H1 (cell line): ENCODE measurements at regions not wholly inside any gene's neighbourhood (a gene's known extent, or its start where the extent isn't known, plus 50 kb on each side); places are given as distances from the start of the nearest gene placed in this dataset.

Experiments
- CTCF ChIA-PET: fragments of 300-600 bp; sonication (Branson Sonifier 250); formaldehyde crosslinking; loops from one replicate; lab custom pipeline; 2021; ENCODE audit not compliant: partially characterized antibody; lab: Charles Lee
- POLR2A ChIA-PET: fragments of 300-600 bp; sonication (Branson Sonifier 250); formaldehyde crosslinking; loops from one replicate; lab custom pipeline; 2021; ENCODE audit warnings: inconsistent platforms; ENCODE audit not compliant: partially characterized antibody; lab: Charles Lee
- DNase-seq, 2 experiments: peaks; one replicate each; pipeline versions ENCODE4 v3.0.0 to v3.0.0-alpha.2; 2010 to 2022; ENCODE audit warnings: low spot score in 2 of 2, low read depth in 1 of 2, mixed read lengths in 1 of 2
- FAIRE-seq: peaks from 2 replicates; lab custom pipeline; 2011; peaks lifted over from hg19 to GRCh38; lab: Jason Lieb, UNC
- H2AFZ ChIP-seq: 2 replicates; pipeline ENCODE4 v1.8.1; 2012; ENCODE audit warnings: low read length, inconsistent platforms
- H2AK5ac ChIP-seq: 2 replicates; pipeline ENCODE4 v1.6.1; 2013; ENCODE audit warnings: low read depth, low read length
- H2BK120ac ChIP-seq: replicated peaks from 2 replicates; pipeline ENCODE3; 2013; ENCODE audit warnings: low read depth, low read length, inconsistent platforms
- H2BK12ac ChIP-seq: 2 replicates; pipeline ENCODE4 v1.6.1; 2013; ENCODE audit warnings: low read depth, low read length
- H2BK15ac ChIP-seq: 2 replicates; pipeline ENCODE4 v1.6.1; 2013; ENCODE audit warnings: low read length
- H2BK20ac ChIP-seq: 2 replicates; pipeline ENCODE4 v1.6.1; 2013; ENCODE audit warnings: low read length
- H2BK5ac ChIP-seq: 2 replicates; pipeline ENCODE4 v1.6.1; 2013; ENCODE audit warnings: low read depth, low read length
- H3K14ac ChIP-seq: 2 replicates; pipeline ENCODE4 v1.6.1; 2013; ENCODE audit warnings: inconsistent platforms; ENCODE audit not compliant: insufficient read length
- H3K18ac ChIP-seq: 2 replicates; pipeline ENCODE4 v1.6.1; 2013; ENCODE audit warnings: low read length; ENCODE audit errors: extremely low read depth
- H3K23ac ChIP-seq: 2 replicates; pipeline ENCODE4 v1.6.1; 2013; ENCODE audit warnings: inconsistent platforms; ENCODE audit not compliant: insufficient read length
- H3K23me2 ChIP-seq: 2 replicates; pipeline ENCODE4 v1.6.1; 2013; ENCODE audit warnings: low read depth, low read length
- H3K27ac ChIP-seq: 2 replicates; pipeline ENCODE4 v1.6.1; 2011; ENCODE audit warnings: low read depth, low read length, inconsistent platforms
- H3K27me3 ChIP-seq, 4 experiments: replicated peaks in 1 of 4; 1 replicate in 1 of 4; 2 replicates in 3 of 4; pipeline versions ENCODE4 v1.6.1 to v1.8.1; 2011 to 2013; ENCODE audit warnings: low read length in 3 of 4, mild to moderate bottlenecking in 3 of 4, inconsistent platforms in 2 of 4, mixed read lengths in 2 of 4, moderate library complexity in 1 of 4; ENCODE audit not compliant: control insufficient read depth in 3 of 4, insufficient read depth in 3 of 4; ENCODE audit errors: extremely low read depth in 1 of 4
- H3K36me3 ChIP-seq, 4 experiments: 2 replicates each; pipeline versions ENCODE4 v1.6.1 to v1.8.1; 2011 to 2013; ENCODE audit warnings: mild to moderate bottlenecking in 4 of 4, low read length in 3 of 4, moderate library complexity in 2 of 4, control low read depth in 1 of 4, inconsistent platforms in 1 of 4; ENCODE audit not compliant: insufficient read depth in 4 of 4, control insufficient read depth in 2 of 4
- H3K4ac ChIP-seq: replicated peaks from 2 replicates; pipeline ENCODE3; 2013; ENCODE audit warnings: low read length, low read depth, mixed read lengths, inconsistent platforms; ENCODE audit not compliant: insufficient read length
- H3K4me1 ChIP-seq, 4 experiments: replicated peaks in 1 of 4; 1 replicate in 1 of 4; 2 replicates in 3 of 4; pipeline versions ENCODE4 v1.6.1 to v1.8.1; 2011 to 2013; ENCODE audit warnings: low read length in 3 of 4, inconsistent platforms in 2 of 4, mixed read lengths in 1 of 4; ENCODE audit not compliant: insufficient read depth in 4 of 4, control insufficient read depth in 3 of 4
- H3K4me2 ChIP-seq, 2 experiments: 2 replicates each; pipeline versions ENCODE4 v1.6.1 to v1.8.1; 2011 to 2013; ENCODE audit warnings: low read depth in 2 of 2, low read length in 2 of 2, control low read depth in 1 of 2, inconsistent platforms in 1 of 2, mild to moderate bottlenecking in 1 of 2; ENCODE audit not compliant: insufficient read depth in 1 of 2
- H3K4me3 ChIP-seq, 4 experiments: fragments of 200-600, 300-600 bp in 1 of 4; sonication (generic), shearing (Covaris generic), sonication (Bioruptor Twin) in 1 of 4; 2 replicates each; pipeline versions ENCODE4 v1.5.1 to v1.8.1; 2011 to 2016; ENCODE audit warnings: low read length in 4 of 4, low read depth in 3 of 4, control low read depth in 2 of 4, inconsistent platforms in 2 of 4, mild to moderate bottlenecking in 2 of 4, mixed read lengths in 1 of 4, moderate library complexity in 1 of 4; ENCODE audit not compliant: insufficient read depth in 2 of 4; ENCODE audit errors: extremely low read depth in 1 of 4
- H3K56ac ChIP-seq: replicated peaks from 2 replicates; pipeline ENCODE3; 2013; ENCODE audit warnings: low read depth, mild to moderate bottlenecking, mixed read lengths, low read length, inconsistent platforms; ENCODE audit not compliant: insufficient read length
- H3K79me1 ChIP-seq: 2 replicates; pipeline ENCODE4 v1.6.1; 2013; ENCODE audit warnings: low read depth, low read length, control low read depth
- H3K79me2 ChIP-seq, 2 experiments: 2 replicates each; pipeline versions ENCODE4 v1.6.1 to v1.8.1; 2012 to 2013; ENCODE audit warnings: low read length in 2 of 2, mild to moderate bottlenecking in 2 of 2, inconsistent platforms in 1 of 2; ENCODE audit not compliant: insufficient read depth in 2 of 2, control insufficient read depth in 1 of 2
- H3K9ac ChIP-seq, 4 experiments: replicated peaks in 1 of 4; 1 replicate in 1 of 4; 2 replicates in 3 of 4; pipeline versions ENCODE4 v1.6.1 to v1.8.1; 2011 to 2013; ENCODE audit warnings: low read depth in 3 of 4, low read length in 3 of 4, control low read depth in 2 of 4, mild to moderate bottlenecking in 2 of 4, moderate library complexity in 2 of 4, inconsistent platforms in 1 of 4; ENCODE audit errors: extremely low read depth in 1 of 4
- H3K9me3 ChIP-seq, 2 experiments: 2 replicates each; pipeline versions ENCODE4 v1.6.1 to v1.8.1; 2012 to 2013; ENCODE audit warnings: mild to moderate bottlenecking in 2 of 2, moderate library complexity in 2 of 2, control low read depth in 1 of 2, inconsistent platforms in 1 of 2, low read depth in 1 of 2, low read length in 1 of 2, mixed read lengths in 1 of 2; ENCODE audit not compliant: insufficient read depth in 2 of 2
- H4K20me1 ChIP-seq, 2 experiments: replicated peaks in 1 of 2; 2 replicates each; pipeline versions ENCODE3 to v1.8.1; 2011 to 2013; ENCODE audit warnings: inconsistent platforms in 2 of 2, low read length in 2 of 2, mild to moderate bottlenecking in 1 of 2; ENCODE audit not compliant: insufficient read depth in 2 of 2, control insufficient read depth in 1 of 2
- H4K5ac ChIP-seq: 2 replicates; pipeline ENCODE4 v1.6.1; 2013; ENCODE audit warnings: low read length, low read depth, mixed read lengths, inconsistent platforms; ENCODE audit not compliant: insufficient read length
- H4K8ac ChIP-seq: 2 replicates; pipeline ENCODE4 v1.8.0; 2013; ENCODE audit warnings: mild to moderate bottlenecking, moderate library complexity, low read length, inconsistent platforms; ENCODE audit not compliant: insufficient read depth; ENCODE audit errors: extremely low read depth
- H4K91ac ChIP-seq: replicated peaks from 2 replicates; pipeline ENCODE3; 2013; ENCODE audit warnings: low read length, mixed read lengths, inconsistent platforms; ENCODE audit not compliant: insufficient read length
- ATF2 ChIP-seq: IDR thresholded peaks from 2 replicates; pipeline ENCODE4 v1.6.1; 2012; ENCODE audit warnings: low read length, inconsistent platforms
- CHD2 ChIP-seq: IDR thresholded peaks from 2 replicates; pipeline ENCODE4 v1.6.1; 2012; ENCODE audit warnings: low read length, improper control_type of control experiment
- CTBP2 ChIP-seq: IDR thresholded peaks from 2 replicates; pipeline ENCODE4 v1.7.0; 2011; ENCODE audit warnings: borderline replicate concordance, mild to moderate bottlenecking, moderate library complexity, mixed read lengths, low read length; ENCODE audit not compliant: insufficient read depth, insufficient read length
- FOSL1 ChIP-seq: IDR thresholded peaks from 2 replicates; pipeline ENCODE4 v1.6.1; 2011; ENCODE audit warnings: mild to moderate bottlenecking, low read depth, low read length, moderate library complexity; ENCODE audit not compliant: insufficient read depth
- NANOG ChIP-seq: IDR thresholded peaks from 2 replicates; pipeline ENCODE4 v1.6.1; 2011; ENCODE audit warnings: low read length, low read depth, mild to moderate bottlenecking, inconsistent platforms; ENCODE audit not compliant: insufficient read depth, poor library complexity, severe bottlenecking
- PHF8 ChIP-seq: fragments of 200-600 bp; sonication (generic); conservative IDR thresholded peaks from 2 replicates; pipeline ENCODE4 v1.7.1; 2012; ENCODE audit warnings: low read depth, mild to moderate bottlenecking, inconsistent platforms, low read length, moderate library complexity
- RAD21 ChIP-seq, 2 experiments: IDR thresholded peaks in 1 of 2; conservative IDR thresholded peaks in 1 of 2; 2 replicates each; pipeline ENCODE4 v1.6.1; 2011; ENCODE audit warnings: low read depth in 2 of 2, low read length in 2 of 2, improper control_type of control experiment in 1 of 2, inconsistent platforms in 1 of 2, mild to moderate bottlenecking in 1 of 2, moderate library complexity in 1 of 2
- SAP30 ChIP-seq: fragments of 300-600 bp; sonication (generic); IDR thresholded peaks from 2 replicates; pipeline ENCODE4 v1.7.1; 2012; ENCODE audit warnings: low read length, moderate library complexity, mild to moderate bottlenecking, inconsistent platforms; ENCODE audit not compliant: insufficient read depth, insufficient replicate concordance
- SIN3A ChIP-seq, 2 experiments: IDR thresholded peaks in 1 of 2; conservative IDR thresholded peaks in 1 of 2; 2 replicates each; pipeline ENCODE4 v1.6.1; 2011 to 2012; ENCODE audit warnings: low read length in 2 of 2, improper control_type of control experiment in 1 of 2, low read depth in 1 of 2, mild to moderate bottlenecking in 1 of 2
- SP2 ChIP-seq: IDR thresholded peaks from 2 replicates; pipeline ENCODE4 v1.6.1; 2012; ENCODE audit warnings: mild to moderate bottlenecking, low read length, inconsistent platforms
- SUZ12 ChIP-seq: fragments of 200-600 bp; sonication (generic); IDR thresholded peaks from 2 replicates; pipeline ENCODE4 v1.6.1; 2012; ENCODE audit warnings: mild to moderate bottlenecking, inconsistent platforms, low read length, moderate library complexity, mixed read lengths
- WGBS, 2 experiments: shearing (Covaris generic) in 1 of 2; methylation state at CpG; one replicate each; pipeline versions ENCODE4 v1.1.6 to v1.1.7; 2013 to 2015; ENCODE audit warnings: low lambda C conversion rate in 2 of 2, mixed read lengths in 2 of 2, inconsistent platforms in 1 of 2, low coverage in 1 of 2, missing lambda C conversion rate in 1 of 2; ENCODE audit not compliant: insufficient replicate concordance in 2 of 2, insufficient coverage in 1 of 2, insufficient read length in 1 of 2; ENCODE audit errors: extremely low coverage in 1 of 2, missing lambda C conversion rate in 1 of 2; 5-methylcytosine and 5-hydroxymethylcytosine counted together

- Histone ChIP-seq H3K14ac (no peak overlapping the region), H2BK5ac (no peak overlapping the region), H3K79me2 (no peaks in the 10 kb centered on the region), H2BK15ac (no peak overlapping the region), H3K23ac (no peak overlapping the region), H3K4me3 (no peak overlapping the region), H4K20me1 (no peaks in the 10 kb centered on the region), H2BK12ac (no peak overlapping the region), H4K91ac (no peak overlapping the region), H4K8ac (no peak overlapping the region), H3K9ac (no peak overlapping the region), H2AK5ac (no peak overlapping the region), H3K18ac (no peak overlapping the region), H2BK20ac (no peak overlapping the region), H4K5ac (no peak overlapping the region), H3K9me3 (peaks cover 32 to 35% of the 10 kb centered on the region in 2 experiments), H3K56ac (no peak overlapping the region), H3K4me2 (no peak overlapping the region), H2AFZ (no peak overlapping the region), H3K4ac (no peak overlapping the region), H2BK120ac (no peak overlapping the region), H3K4me1 (no peaks in the 10 kb centered on the region), H3K79me1 (no peaks in the 10 kb centered on the region), H3K23me2 (no peaks in the 10 kb centered on the region), H3K27ac (no peak overlapping the region), H3K27me3 (no peaks in the 10 kb centered on the region), H3K36me3 (no peaks in the 10 kb centered on the region; a peak in 1 of 8 replicates)
- ChIA-PET POLR2A (no interaction called here), CTCF (interaction anchor here (1.3 kb wide), 1 partner anchor 12 kb away, joined by 4 read pairs; no protein-coding TSS in a partner anchor)
- WGBS, 2 experiments = 91% methylated on average over 1 of the region's 1 CpG; no CpG with 5 or more reads in 1 of the 2 experiments
- FAIRE-seq (no peak), DNase-seq (no peak)
- no peak for TF ChIP-seq CHD2
- no peak for TF ChIP-seq SAP30
- TF ChIP-seq FOSL1 = no peak
- TF ChIP-seq RAD21 (IDR thresholded peaks at IDR 0.05 in 1 of 2, conservative IDR thresholded peaks at IDR 0.05 in 1 of 2; ENCODE audit: low read depth in 2 of 2, low read length in 2 of 2) = no peak
- TF ChIP-seq SIN3A (conservative IDR thresholded peaks at IDR 0.05 in 1 of 2, IDR thresholded peaks at IDR 0.05 in 1 of 2; ENCODE audit: low read depth in 1 of 2, low read length in 2 of 2) = no peak
- TF ChIP-seq SUZ12 = no peak
- TF ChIP-seq ATF2 = no peak
- no peak for TF ChIP-seq SP2
- TF ChIP-seq CTBP2 = no peak
- no peak for TF ChIP-seq PHF8
- no peak for TF ChIP-seq NANOG
These were observed 268.1 kb downstream of the IPO8 start for GRCh38 chr12:30427555-30427954.
